HG03159 (cell line): ENCODE measurements at regions not wholly inside any gene's neighbourhood (a gene's known extent, or its start where the extent isn't known, plus 50 kb on each side); places are given as distances from the start of the nearest gene placed in this dataset.

Experiments used
- ATAC-seq: cut with Tn5 transposase; IDR thresholded peaks from one replicate; pipeline ENCODE4 v1.9.1; 2021; ENCODE audit warnings: mild to moderate bottlenecking, moderate library complexity; ENCODE audit not compliant: unreplicated experiment

DNA sequence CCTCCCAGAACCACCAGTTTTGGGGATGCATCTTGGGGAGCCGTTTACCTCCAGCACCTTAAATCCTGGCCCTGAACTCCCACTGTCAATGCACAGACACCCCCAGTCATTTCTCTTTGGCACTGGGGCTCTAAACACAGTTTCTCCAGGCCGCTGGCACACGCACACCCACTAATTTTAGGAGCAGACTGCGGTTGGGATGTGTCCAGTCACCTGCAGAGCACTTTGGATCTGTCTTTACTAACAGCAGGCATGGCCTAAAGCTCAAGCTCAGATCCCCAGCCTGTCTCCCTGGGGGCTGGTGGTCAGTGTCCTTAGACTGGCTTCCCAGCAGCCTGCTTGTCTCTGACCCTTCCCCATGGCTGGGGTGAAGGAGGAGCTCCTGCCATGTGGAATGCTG is 49.9 kb downstream of the SYNE3 start:
- no peak for ATAC-seq

DNA sequence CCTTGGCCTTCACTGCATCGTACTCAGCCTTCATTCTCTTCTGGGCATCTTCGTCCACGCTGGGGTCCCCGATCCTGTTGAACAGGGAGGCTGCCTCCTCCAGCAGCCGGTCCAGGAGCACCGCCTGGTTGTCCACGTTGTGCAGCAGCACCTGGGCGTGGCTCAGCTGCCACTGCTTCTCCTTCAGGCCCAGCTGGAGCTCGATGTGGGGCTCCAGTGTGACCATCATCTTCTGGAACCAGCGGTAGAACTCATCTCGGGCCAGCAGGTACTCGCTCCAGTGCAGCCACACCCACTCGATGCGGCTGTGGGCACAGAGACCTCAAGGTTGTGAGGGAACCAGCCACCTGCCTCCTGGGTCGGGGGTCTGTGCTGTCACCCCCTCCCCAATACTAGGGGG is 50.5 kb downstream of the SYNE3 start:
- ATAC-seq = no peak

- no peak for ATAC-seq
Measured at GRCh38 chr14:95465358-95465757, 51.1 kb downstream of the SYNE3 start.

DNA sequence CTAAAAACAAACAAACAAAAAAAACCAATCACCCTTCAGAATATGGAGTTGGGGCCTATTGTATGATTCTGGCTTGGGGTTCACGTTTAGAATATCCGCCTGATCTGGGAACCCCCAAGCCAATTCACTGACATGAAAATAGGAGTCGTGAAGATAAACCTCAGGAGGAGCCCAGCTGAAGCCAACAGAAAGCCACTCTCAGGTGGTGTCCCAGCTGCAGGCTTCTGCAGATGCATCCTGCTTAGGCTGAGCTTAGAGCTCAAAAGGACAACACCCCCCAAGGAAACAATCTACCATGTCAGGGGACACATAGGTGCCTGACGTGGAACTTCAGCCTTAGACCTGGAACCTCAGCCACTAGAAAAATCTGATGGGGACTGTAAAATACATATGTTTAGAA is 51.9 kb downstream of the SYNE3 start:
- ATAC-seq = no peak

- ATAC-seq = no peak
Measured at GRCh38 chr14:95464103-95464502, 52.3 kb downstream of the SYNE3 start.

DNA sequence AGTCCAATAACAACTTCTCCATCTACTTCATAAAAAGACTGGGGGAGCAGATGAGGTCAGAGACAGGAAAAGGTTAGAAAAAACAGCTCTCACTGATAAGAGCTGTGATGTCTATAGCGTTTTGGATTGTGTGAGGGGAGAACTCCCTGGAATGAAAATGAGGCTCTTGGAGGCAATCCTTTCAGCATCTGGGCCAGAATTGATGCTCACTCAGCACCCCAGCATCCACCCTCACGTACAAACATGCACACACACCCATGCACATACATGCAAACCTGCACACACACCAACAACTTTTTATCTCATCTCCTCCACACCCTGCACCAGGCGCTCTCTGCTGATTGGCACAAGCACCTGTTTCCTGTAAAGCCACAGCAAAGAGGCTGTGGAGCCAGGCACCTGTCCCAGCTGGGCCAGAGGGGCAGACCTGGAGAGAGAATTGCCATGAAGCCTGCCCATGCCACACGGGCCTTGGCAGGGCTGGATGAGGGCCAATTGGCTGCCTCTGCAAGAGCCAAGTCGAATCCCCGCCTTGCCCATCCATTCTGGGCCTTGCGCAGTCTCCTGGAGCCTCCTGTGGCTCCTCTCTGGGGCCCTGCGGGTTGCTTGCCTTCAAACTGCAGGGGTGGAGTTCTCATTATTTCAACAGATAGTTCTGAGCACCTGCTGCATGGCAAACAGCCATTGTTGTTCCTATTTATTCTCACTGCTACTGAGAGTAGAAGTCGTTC is 53.1 kb downstream of the SYNE3 start:
- no peak for ATAC-seq

DNA sequence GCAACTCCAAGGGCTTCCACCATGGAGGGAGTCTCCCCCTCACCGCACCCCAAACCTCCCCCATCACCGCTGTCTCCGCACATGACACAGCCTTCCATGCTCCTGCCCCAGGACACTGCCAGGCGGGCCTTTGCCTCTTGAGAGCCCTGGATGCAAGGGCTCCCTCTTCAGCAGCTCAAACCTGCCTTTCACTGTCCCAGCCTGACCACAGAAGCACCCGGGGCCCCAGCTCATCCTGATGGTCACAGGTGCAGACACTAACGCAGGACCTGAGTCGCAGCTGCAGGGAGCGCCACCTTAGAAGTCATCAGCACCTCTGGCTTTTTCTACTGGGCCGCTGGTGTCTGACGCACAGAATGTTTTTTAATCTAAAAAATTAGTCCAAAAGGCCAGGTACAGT is 54.0 kb downstream of the SYNE3 start:
- no peak for ATAC-seq

DNA sequence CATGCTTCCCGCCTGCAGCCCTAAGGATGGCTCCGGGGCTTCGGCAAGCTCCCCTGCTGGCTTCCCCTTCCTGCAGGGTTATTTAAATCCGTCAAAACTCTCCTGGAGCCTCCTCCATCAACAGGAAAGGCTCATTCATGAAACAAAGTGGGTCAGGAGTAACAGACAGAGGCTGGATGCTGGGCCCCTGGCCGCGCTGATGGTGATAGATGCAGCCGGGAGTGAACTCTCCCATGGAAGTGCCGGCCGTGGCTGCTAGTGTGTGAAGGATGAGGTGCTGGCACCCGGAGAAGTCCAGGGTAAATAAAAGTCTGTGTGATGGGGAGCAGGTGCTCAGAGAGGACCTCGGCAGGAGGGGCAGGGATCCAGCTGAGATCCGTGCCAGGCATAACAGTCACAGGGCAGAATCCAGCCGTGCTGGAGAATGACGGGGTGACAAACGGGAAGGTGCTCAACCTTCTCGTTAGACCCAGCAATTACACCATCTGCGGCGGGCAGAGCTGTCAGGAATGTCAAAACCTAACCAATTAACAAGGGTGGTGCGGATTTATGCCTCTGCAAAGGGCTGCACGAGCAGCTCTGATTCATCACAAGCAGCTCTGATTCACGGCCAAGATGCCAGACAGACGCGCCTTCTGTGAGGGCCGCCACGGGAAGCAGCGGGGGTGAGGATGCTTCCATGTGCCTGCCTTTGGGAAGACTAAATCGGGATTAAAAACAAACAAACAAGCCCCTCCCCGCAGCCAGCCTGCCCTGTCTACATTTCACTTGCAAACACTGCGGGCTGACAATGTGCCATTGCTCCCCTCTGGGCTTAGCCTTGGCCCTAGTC is 55.6 kb downstream of the SYNE3 start:
- no peak for ATAC-seq

- no peak for ATAC-seq
Measured at GRCh38 chr14:95458906-95459305, 57.5 kb downstream of the SYNE3 start.

GRCh38 chr14:95458459-95458858 is 58.0 kb downstream of the SYNE3 start:
- ATAC-seq = no peak

DNA sequence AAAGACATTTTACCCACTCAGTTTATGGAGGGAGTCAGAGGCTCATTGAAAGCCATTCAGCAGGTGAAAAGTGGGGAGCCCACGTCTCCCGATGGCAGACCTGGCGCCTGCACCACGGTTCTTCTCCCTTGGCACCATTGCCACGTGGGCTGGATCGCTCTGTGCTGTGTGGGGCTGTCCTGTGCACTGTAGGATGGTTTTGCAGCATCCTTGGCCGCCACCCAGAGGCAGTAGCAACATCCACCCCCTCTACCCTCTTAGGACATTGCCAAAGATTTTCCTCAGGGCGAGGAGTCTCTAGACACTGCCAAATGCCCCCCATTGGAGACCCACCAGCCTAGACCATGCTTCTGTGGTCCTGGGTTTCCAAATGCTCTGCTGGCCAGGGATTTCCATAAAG is 60.2 kb downstream of the SYNE3 start:
- ATAC-seq = no peak

- ATAC-seq = no peak
Measured at GRCh38 chr14:95455246-95455645, 61.2 kb downstream of the SYNE3 start.

DNA sequence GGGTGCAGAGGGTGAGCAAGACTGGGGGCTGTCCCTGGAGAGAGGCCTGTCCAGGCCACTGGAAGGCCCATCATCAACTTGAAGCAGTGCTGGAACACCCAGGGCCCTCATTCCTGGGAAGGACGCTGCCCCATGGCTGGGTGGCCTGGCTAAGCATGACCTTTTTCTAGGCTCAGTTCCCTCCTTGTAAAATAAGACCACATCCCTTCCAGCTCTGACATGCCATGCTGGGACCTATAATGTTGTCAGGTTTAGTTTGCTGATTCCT is 62.8 kb downstream of the SYNE3 start:
- ATAC-seq = no peak

DNA sequence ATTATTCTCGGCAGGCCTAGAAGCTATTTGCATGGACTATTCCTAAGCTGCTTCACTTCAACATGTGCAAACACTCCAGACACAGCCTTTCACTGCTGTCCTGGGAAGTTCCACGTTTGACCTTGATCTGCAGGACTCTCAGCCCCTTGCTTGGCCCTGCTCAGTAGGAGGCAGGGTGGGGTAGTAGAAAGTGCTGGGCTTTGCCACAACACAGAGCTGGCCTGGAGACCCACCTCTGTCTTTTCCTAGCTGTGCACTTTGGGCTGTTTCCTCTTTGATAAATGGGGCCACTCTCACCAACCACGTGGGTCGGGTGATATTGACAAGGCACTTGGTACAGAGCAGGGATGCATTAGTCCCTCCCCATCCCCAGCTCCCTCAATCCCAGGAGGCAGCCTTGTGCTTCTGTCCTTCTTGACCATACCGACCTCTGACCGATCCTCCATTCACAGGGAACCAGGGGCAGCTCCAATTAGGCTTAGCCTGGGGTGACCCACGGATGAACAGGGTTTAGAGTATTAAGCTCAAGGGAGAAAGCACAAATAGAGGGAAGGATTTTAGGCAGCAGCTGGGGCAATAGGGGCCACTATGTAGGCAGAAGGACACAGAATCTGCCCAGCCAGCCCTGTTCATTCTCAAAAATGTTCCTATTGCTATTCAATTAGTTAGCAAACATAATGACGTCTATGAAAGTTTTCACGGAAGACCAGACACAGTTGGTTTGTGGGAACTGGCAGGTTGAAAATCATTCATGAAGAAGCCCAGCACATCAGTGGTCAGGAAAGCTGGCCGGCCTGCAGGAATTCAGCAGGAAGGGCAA is 63.3 kb downstream of the SYNE3 start:
- ATAC-seq = no peak

DNA sequence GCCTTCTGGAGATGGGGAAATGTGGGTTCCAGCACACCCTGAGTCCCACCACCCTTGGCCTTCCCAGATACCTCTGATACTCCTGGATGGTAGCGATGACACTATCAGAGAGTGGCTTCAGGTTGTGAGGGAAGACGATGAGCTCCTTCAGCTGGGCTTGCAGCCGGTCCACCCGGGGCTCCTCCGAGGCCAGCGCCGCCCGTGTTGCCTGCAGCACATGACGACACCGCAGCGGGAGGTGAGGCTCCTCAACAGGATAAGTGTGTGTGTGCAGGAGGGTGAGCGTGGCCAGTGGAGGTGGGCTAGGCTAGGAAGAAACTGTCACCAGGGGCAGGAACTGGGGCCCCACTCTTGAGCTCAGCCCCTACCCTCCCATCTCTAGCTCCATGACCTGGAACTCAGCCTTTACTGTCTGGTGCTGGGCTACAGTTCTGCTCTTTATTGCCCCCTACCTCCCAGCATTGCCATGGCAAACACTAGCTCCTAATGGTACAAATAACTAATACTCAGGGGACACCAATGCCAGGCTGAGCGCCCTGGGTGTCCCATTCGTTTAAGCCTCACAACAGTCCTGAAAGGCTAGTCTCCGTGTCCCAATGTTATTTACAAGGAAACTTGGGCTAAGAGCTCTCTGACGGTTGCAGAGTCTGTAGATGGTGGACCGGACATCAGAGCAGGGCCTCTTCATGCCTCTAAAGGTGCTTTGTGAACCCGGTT is 64.1 kb downstream of the SYNE3 start:
- ATAC-seq = no peak

GRCh38 chr14:95449131-95449530 is 67.3 kb downstream of the SYNE3 start:
- ATAC-seq = no peak

GRCh38 chr14:95446470-95446869 is 70.0 kb downstream of the SYNE3 start:
- no peak for ATAC-seq

DNA sequence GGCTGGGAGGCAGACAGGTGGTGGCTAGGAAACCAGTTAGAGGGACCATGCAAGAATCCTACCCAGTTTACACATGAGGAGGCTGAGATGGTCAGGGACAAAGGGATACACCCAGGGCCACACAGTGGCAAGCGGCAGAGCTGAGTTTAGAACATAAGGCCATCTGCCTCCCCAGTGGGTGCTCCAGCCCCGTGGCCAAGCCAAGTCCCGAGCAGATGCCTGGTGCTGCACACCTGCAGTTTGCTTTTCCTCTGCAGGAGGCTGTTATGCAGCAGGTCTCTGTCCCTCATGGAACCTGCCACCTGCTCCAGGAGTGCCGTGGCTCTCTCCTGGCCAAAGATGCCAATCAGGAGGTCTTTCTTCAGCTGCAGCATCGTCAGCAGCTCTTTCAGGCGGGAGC is 70.8 kb downstream of the SYNE3 start:
- no peak for ATAC-seq

DNA sequence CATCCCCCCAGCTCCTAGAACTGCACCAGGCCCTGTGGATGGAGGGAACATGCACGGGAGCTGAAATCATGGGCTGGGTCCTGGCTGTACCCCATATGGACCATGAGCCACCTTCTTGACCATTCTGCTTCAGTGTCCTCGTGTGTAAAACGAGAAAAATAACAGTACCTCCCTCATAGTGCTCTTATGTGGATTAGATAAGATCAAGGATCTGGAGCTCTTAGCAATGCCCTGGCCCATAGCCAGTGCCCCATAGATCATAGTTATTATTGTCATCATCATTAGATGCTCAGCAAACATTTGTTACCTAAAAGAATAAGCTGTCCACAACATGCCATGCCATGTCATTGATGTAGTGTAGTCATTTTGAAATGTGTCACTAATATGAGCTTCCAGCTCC is 71.3 kb downstream of the SYNE3 start:
- ATAC-seq = no peak

DNA sequence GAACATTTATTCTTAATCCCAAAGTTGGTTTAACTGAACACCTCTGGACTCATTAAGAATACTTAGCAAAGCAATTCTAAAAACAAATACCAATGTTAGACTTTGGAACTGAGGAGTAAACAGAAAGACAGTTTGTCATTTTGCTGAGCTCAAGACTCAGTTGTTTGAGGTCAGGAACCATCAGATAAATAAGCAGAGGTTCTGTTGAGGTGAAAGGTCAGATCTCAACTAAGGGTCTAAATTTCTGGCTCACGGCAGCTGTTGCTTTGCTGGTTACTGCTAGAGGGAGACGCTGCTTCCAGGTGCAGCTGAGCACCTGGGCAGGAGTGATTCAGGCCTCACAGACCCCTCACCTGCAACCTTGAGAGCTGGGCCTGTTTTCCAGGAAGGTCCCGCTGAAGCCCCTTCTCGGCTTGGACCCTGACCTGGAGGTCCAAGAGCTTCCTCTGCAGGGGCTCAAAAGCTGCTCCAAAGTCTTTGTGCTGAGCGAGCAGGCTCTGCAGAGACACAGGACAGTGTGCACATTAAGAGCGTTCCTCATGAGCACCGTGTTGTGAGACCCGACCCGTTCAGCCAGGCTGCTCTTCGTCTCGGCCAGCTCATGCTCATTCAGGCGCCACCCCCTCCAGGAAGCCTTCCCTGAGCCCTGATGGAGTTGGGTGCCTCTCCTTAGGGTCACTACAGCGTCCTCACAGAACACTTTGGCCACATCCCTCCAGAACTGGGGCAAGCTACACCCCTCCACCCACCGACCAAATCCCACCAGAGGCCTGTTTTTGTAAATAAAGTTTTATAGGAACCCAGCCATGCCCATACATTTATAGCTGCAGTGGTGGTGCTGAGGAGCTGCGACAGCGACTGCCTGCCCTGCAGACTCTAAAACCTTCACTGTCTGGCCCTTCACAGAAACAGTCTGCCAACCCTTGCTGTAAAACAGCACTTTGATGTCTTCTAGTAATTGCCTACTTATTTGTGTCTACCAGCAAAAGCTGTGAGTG is 72.0 kb downstream of the SYNE3 start:
- no peak for ATAC-seq
